ENCODE measurements at regions not wholly inside any gene's neighbourhood (a gene's known extent, or its start where the extent isn't known, plus 50 kb on each side); places are given as distances from the start of the nearest gene placed in this dataset.

DNA sequence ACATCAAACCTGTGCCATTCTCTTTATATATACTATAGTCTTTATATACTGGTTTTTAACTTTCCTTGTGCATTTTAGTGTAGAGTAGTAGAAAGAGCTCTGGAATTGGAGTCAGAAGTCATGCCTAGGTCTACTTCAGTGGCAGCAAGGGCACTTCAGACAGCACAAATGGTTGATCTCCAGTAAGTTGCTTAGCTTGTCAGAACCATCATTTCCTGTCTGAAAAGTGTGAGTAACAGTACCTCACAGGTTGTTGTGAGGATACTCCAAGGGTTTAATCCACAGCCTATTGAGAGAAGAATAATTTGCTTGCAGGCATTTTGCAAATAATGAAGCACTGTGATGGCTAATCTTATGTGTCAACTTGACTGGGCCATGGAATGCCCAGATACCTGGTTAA lies 95.8 kb upstream of the NR4A3 start (continued):
- TF ChIP-seq POLR2A (IDR thresholded peaks at IDR 0.05; ENCODE audit: control extremely low read depth in 1 of 2, low read depth in 2 of 2, low read length in 2 of 2) (no peak), SP4 (IDR thresholded peaks at IDR 0.05; ENCODE audit: low read length) (no peak), GTF2F1 (IDR thresholded peaks at IDR 0.05; ENCODE audit: borderline replicate concordance, low read depth, low read length) (no peak), TEAD4 (IDR thresholded peaks at IDR 0.05; ENCODE audit: low read depth, low read length) (no peak), RNF2 (IDR thresholded peaks at IDR 0.05; ENCODE audit: borderline replicate concordance, low read depth, low read length, missing control alignments, poor library complexity, severe bottlenecking) (no peak)
- TF ChIP-seq, protein P1, sequence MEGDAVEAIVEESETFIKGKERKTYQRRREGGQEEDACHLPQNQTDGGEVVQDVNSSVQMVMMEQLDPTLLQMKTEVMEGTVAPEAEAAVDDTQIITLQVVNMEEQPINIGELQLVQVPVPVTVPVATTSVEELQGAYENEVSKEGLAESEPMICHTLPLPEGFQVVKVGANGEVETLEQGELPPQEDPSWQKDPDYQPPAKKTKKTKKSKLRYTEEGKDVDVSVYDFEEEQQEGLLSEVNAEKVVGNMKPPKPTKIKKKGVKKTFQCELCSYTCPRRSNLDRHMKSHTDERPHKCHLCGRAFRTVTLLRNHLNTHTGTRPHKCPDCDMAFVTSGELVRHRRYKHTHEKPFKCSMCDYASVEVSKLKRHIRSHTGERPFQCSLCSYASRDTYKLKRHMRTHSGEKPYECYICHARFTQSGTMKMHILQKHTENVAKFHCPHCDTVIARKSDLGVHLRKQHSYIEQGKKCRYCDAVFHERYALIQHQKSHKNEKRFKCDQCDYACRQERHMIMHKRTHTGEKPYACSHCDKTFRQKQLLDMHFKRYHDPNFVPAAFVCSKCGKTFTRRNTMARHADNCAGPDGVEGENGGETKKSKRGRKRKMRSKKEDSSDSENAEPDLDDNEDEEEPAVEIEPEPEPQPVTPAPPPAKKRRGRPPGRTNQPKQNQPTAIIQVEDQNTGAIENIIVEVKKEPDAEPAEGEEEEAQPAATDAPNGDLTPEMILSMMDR (IDR thresholded peaks at IDR 0.05; ENCODE audit: control extremely low read depth in 1 of 3, insufficient read depth in 1 of 3, low read depth in 1 of 3, low read length in 3 of 3), result no peak
